Esophagus mucosa (tissue), 1 donor: ENCODE measurements at regions not wholly inside any gene's neighbourhood (a gene's known extent, or its start where the extent isn't known, plus 50 kb on each side); places are given as distances from the start of the nearest gene placed in this dataset.

Experiments
- ATAC-seq: fragments of 200-7000 bp; cut with Tn5 transposase; one replicate; pipeline ENCODE4 v1.9.1; 2020
- donor health status: DM: yes; HTN: yes; CAD: no.

DNA sequence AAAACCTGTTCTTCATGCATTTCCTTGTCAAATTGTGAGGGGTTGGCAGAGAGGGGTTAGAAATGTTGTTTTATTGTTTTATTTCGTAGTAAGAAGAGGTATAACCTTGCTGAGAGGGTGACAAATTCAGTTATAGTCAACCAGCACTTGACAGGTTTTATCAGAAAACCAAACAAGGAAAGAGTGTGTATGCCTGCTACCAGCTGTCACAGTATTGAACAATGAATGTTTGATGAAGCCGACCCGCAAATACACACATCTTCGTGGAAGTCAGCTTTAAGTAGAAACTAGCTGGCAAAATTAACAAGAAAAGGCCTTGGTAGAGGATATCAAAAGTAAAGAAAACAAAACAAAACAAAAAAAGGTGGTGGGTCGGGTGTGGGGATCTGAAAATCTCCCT lies 214.6 kb upstream of the TLE4 start:
- no peak for ATAC-seq

DNA sequence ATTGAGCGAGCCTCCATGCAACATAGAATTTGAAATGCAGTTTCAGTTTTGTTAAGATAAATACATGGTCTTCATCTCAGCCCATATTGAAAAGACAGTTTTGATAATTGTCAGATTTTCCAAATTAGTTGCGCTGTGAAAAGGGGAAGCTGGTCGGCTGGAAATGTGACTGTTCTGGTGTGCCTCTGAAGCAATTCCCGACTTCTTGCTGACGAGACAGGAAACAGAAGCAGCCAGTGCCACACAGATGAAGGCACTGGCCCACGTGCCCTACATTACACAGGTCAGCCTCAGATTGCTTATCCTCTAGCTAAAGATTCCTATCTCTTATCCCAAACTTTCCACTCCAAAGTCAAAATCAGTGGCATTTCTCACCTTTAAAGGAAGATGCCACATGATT lies 214.1 kb upstream of the TLE4 start:
- no peak for ATAC-seq

DNA sequence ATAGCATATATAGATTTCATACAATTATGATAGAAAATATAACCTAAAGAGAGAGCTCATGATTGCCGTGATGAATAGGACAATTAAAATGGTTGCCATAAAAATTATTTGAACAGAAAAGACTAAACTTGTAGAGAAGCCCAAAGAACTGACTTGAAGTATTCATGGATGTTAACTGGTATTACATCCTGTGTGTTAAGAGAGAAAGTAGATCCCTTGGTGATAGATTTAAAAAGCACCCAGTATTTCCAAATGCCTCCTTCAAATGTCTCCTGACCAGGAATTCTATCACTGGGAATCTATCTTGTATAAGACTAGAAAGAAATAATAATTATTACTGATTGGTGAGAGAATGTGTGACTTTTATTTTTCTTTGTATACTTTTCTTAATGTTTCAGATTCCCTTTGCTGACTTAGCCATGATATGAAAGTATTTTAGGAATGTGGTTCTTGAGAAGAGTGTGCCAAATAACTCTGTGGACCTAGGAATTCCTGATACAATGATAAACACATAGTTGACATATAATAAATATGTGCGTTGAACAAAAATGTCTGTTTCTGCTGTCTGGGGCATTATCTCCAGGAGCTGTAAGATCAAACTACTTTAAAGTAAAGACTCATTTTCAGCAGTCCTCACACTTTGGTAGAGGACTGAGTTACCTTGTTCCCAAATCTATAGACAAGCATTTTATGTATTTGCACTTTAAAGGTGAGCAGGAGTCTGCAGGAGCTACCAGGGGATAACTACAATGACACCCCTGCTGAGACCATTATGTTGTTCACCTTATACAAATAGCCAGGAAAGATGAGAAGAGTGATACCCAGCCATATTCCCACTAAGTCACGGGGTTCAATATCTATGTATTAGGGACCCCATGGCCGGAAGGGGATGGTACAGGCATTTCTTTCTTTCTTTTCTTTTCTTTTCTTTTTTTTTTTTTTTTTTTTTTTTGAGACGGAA lies 211.1 kb upstream of the TLE4 start:
- no peak for ATAC-seq

DNA sequence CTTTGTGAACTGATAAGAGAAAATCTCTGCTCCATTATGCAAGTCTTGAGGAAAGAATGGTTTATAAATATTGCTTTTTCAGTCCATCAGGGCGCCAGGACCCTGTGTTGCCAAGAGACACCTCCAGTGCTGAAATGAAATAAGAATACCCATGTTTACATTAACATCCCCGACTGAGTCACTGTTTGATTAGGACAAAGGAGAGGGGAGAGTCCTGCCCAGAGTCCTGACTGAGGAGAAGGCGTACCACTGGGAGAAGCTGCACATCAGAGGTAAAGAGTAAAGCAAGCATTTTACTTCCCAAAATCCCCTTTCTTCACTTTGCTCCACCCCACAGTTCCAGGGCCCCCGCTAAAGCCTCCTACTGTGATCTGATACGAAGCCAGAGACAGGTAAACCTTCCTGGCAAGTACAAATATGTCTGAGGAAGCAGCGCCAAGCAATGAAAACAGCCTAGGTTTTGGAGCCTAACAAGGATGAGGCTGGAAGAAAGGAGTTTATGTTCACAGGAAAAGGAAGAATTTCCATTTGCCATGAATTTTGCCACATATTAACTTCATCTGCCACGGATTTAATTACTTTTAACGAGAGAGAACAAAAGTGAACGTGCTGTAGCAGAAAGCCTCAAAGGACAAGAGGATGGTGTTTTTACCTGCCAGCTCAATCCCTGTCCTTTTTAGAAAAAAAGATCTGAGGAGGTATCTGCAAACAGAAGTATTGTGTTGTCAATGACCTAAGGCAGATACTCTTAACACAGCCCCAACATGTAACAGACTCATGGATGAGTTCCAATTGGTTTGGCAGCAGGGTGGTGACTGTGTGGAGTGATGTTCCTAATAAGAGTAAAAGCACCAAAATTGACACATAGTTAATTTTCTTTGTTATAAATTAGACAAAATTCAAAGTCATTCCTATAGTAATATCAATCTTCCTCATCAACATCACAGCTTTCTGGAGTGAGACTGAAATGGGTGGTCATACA lies 209.4 kb upstream of the TLE4 start:
- ATAC-seq: peak; percentile 42

DNA sequence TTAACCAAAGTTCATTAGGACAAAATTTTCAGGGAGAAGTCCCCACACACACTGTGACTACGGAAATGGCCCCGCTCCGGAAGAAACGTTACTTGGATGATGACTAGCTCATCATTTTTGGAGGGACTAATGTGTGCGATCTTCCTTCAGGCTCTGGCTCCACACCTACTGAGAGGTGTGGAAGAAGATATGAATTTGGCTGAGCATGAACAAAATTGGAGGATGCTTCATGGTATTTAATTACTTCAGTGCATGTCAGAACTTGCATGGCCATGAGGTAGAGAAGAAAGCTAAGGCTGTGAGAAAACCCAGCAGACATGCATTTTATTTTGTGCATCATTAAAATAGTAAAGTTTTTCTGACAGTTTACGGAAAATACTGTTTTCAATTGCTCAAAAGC lies 202.1 kb upstream of the TLE4 start:
- no peak for ATAC-seq

DNA sequence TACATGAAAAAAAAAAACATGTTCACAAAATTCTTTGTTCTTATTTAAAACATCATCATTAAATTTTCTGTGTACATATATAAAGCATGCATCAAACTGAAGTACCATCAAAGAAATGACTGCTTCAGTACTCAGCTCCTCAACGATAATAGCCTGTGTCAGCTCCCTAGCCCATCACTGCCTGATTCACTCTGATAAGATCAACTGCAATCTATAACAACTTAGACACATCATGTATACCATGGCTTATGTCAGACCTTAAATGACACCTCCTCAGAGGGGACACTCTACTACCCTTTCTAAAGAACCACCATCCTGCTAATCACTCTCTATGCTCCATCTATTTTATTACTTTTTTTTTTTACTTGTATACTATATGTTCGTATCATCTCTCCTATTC lies 200.5 kb upstream of the TLE4 start:
- ATAC-seq: no peak

DNA sequence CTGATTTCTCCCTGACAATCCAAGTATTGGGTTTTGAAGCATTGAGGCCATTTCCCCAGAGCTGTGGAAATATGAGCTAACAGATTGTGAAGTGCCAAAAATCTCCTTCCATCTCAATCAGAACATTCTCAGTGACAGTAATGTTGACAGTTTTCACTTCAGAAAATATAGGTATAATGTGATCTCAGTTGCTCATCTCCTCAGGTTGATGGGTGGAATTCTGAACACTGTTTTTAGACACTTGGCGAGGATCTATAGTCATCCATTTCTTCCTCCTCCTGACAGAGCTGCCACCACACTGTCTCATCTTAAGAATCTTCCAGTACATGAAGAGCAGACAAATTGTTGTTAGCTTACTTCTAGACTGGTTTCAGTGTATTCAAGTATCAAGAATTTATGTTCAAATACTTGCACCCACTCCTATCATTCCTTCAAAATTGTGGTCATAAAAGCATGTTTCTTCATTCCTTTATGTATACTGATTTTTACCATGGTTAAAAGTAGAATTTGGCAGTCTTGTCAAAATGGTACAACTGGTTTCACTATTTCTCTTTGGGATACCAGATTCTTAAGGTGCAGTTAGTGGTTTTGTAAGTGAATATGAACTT lies 199.7 kb upstream of the TLE4 start:
- ATAC-seq: no peak

DNA sequence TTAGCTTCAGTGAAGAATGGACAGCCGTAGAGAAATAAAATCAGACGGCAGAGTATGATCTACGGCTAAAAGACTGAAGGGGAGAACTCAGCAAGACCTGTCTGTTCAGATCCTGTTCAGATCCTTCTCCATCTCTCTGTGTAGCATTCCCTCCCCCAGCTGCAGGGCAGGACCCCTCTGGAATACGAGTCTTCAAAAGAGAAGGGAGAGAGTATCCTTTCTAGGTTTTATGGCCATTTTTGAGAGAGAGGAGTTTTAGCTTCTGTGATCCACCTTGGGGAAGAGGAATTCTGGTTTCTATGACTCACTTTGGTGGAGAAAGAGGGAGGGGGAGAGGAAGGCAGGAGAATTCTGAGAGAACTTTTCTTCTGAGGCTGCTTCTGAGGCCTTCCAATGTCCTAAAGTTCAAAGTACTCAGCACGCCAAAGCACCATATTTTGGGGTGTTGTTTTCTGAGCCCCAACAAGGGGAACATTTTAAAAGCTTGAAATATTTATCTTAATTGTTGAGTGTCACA lies 194.4 kb upstream of the TLE4 start:
- no peak for ATAC-seq

DNA sequence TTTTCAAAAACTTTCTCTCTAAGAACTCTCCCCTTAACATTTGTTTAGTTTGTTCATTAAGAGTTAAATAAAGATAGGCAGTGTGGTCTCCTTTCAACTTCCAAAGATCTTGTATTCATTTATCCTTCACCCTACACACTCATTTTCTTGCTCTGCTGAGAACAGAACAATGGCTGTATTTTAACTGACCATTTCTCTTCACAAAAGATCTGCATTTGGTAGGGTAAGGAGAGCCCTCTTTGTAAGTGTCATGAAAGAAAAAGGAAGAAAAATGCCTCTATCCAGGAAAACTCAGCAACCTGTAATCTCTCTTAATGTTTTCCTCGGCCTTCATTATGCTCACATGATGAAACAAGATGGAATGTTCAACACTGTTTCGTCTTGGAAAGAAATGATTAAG lies 193.7 kb upstream of the TLE4 start:
- ATAC-seq: no peak

DNA sequence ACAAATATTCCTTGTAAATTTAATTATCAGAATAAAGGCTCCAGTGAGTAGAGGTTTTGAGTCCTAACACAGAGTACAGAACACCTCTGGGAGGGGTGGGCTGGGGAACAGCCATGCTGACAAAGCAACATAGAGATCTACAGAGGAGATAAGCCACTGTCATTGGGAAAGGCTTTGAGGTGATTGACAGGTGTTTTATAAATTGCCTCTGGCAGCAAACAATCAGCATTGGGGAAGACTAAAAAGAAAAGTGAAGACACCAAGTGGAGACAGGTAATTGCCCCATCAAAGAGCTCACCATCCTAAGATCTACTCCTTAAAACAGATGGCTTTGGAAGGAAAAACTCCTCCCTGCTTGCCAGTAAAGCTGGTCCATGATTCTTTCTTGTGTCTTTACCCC lies 189.7 kb upstream of the TLE4 start:
- no peak for ATAC-seq

DNA sequence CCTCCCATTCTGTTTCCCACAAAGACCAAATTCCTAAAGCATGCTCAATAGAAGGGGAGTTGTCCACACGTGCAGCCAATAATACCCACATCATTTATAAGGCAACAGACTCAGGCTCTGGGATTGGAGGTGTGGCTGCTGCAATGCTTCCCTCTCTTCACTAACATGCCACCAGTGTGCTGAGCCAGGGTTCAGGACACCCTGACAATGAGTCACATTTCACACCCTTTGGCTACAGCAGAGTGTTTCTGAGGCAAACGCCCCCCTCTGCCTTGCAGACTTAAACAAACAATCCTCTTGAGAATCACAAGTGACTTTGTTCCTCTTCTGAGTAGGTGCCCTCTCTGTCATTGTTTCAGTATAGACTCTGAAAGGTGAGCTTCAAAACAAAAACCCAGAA lies 189.3 kb upstream of the TLE4 start:
- peak; percentile 57 for ATAC-seq

DNA sequence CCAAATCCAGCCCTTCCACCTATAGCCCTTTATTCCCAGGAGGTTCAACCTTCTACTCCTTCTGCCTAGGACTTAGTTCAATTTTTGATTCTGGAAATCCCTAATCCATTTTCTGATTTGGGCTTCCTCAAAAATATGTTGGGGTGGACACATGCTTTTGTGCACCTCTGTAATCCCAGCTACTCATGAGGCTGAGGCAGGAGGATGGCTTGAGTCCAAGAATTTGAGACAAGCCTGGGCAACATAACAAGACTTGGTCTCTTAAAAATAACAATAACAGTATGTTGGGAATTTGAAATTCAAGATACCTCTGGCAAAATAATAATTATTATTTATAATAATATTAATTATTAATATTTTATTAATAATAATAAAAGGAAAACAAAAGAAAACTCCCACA lies 188.7 kb upstream of the TLE4 start:
- ATAC-seq: no peak

DNA sequence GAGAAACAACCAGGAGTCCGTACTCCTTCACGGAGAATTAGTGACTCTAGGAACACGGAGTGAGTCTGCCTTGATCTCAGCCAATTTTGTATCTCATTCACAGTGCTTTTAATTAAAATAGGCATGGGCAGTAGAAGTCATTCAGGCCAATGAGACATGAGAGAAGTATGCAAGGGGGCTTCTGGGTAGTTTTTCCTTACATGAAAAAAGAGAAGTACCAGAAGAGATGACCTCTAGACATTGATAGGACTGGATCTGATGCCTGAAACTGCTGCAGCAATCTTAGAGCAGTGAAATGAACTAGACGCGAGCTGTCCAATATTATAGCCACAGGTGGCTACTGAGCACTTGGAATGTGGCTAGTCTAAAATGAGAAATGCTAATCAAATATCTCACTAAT lies 187.7 kb upstream of the TLE4 start:
- ATAC-seq: no peak

DNA sequence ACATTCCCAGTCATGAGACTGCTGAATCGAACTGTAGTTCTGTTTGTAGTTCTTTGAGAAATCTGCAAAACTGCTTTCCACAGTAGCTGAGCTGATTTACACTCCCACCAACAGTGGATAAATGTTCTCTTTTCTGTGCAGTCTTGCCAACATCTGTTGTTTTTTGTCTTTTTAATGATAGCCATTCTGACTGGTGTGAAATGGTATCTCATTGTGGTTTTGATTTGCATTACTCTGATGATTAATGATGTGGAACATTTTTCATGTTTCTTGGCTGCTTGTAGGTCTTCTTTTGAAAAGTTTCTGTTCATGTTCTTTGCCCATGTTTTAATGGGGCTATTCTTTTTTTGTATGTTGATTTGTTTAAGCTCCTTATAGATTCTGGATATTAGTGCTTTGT lies 187.3 kb upstream of the TLE4 start:
- no peak for ATAC-seq

DNA sequence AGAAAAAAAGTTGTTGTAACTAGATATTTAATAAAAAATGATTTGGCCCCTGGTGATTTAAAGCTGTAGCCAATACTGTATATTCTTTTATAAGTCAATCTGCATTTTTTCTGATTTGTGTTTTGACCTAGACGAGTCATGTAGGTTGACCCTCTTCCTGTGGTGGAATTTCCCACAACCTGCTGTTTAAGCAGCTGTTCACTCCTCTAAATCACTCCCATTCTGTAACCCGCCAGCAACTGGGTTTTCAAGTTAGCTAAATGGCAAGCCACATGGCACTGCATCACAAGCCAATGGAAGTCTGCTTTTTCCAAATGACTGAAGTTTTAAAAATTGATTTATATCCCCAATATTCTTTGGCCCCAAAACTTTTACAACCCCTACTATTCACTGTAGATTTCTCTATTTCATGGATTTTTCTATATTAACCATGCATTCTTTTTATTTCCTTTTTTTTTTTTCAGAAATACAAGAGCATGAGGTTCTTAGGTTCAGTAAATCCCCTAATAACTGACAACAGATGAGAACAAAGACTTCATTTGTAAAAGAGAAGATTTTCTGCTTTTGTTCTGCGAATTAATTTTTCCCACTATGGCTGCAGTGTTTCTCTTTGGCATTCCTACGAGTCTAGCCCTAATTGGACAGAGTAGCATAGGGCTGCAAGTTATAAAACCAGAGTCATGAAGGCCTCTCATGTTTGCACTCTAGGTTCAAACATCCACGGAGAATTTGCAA lies 184.5 kb upstream of the TLE4 start:
- no peak for ATAC-seq

DNA sequence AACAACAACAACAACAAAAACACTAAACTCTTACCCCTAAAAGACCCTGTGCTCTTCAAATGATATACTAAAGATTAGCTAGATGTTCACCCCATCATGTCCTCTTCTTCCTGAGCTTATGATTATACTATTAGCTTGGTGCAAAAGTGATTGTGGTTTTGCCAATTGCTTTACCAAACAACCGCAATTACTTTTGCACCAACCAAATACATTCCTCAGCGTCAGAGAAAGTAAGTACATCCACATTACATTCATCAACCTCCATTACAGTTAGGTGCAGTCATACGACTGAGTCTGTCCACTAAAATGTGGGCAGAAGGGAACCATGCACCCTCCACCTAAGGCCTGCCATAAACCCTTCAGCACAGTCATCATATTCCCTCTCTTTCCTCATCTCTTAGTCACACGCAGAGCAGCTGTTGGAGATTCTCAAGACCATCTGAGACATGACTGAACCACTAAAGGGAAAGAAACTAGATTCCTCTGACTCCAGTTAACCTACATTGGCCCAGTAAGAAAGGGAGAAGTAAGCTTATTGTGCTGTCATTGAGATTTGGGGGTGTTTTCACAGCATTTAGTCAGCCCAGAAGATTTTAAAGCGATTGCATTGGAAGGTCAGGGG lies 181.6 kb upstream of the TLE4 start:
- ATAC-seq: no peak

DNA sequence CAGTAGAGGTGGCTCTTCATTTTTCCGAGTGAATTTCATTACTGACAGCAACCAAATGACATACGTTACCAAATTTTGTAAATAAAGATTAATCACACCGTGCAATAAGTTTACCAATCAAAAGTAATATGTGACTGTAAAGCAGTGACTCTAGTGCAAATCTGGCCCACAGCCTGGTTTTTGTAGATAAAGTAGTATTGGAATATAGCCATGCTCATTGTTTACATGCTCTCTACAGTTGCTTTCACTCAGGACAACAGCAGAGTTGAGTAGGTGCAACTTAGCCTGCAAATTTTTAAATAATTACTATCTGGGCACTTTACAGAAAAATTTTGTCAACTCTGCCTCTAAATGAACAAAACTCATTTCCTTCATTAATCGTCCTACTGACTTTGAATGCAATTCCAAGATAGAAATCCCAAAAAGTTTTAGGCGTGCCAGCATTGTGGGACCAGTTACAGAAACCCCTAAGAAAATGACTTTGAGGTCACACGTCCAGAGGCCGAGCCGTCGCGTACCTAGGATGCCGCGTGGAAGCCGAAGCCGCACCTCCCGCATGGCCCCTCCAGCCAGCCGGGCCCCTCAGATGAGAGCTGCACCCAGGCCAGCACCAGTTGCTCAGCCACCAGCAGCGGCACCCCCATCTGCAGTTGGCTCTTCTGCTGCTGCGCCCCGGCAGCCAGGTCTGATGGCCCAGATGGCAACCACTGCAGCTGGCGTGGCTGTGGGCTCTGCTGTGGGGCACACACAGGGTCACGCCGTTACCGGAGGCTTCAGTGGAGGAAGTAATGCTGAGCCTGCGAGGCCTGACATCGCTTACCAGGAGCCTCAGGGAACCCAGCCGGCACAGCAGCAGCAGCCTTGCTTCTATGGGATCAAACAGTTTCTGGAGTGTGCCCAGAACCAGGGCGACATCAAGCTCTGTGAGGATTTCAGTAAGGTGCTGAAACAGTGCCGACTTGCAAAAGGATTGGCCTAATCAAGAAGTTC lies 180.7 kb upstream of the TLE4 start:
- ATAC-seq: no peak

DNA sequence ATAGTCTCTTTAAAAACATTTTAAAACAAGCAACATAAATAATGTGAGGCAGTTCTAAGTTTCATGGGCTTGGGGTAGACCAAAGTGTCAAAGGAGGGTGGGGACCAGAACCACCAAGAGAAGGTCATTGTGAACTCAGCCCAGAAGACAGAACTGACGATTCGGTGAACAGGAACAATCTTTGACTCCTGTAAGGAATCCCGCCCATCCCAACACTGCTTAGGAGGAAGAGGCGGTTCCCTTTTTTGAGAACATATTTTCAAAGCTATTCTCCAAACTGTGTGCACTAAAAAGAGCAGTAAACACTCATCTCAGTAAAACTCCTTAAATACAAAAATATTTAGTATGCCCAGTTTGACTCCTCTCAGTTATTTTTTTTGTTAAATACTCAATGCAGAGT lies 176.5 kb upstream of the TLE4 start:
- no peak for ATAC-seq

DNA sequence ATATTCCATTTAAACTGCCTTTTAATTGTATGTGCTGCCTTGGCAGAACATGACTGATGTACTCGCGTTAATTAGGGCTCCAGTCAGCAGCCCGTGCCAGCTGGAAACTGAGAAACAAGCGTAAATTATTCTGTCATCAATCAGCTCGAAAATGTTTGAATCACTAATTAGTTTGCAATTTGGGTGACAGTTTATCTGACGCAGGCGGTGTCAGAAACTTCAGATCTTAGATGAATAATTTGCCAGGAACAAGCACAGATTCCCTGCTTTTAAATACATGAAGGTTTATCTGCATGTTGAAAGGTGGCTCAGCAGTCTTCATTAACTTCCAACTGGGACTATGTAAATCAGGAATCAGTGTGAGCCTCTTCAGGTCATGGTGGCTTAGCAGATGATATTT lies 176.0 kb upstream of the TLE4 start:
- ATAC-seq: no peak

DNA sequence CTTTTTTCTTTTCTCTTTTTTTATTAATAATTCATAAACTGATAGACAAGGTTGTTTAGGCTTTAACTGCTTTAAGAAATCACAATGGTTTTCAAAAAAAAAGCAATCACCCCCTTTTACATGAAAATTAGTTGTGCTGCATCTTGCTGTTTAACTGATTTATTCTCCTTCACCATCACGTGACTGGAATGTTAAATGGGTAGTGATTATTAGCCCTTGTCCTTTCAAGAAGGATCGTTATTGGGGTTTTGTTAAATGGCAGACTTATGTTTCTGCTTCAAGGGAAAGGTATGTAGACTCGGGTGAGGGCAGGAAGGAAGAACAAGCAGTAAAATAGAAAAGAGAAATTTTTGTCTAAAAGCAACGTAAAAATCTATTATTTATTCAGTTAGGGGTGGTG lies 175.6 kb upstream of the TLE4 start:
- ATAC-seq: no peak
